NT2/D1 (cell line): ENCODE measurements at regions not wholly inside any gene's neighbourhood (a gene's known extent, or its start where the extent isn't known, plus 50 kb on each side); places are given as distances from the start of the nearest gene placed in this dataset.

Experiments used
- SUZ12 ChIP-seq: IDR thresholded peaks from 2 replicates; pipeline ENCODE4 v1.6.1; 2011; ENCODE audit not compliant: insufficient read length, insufficient read depth; ENCODE audit errors: extremely low read depth
- YY1 ChIP-seq: IDR thresholded peaks from 2 replicates; pipeline ENCODE4 v1.6.1; 2011; ENCODE audit not compliant: insufficient read length, insufficient read depth
- ZNF274 ChIP-seq: IDR thresholded peaks from 2 replicates; pipeline ENCODE4 v1.6.1; 2011; ENCODE audit warnings: mild to moderate bottlenecking, low read depth, low read length

- no peak for TF ChIP-seq ZNF274
- TF ChIP-seq YY1 = no peak
- no peak for TF ChIP-seq SUZ12
Measured at GRCh38 chr4:159674241-159674640, 571.4 kb downstream of the RAPGEF2 start.
